Peyer's patch (tissue), 4 donors: ENCODE measurements at regions not wholly inside any gene's neighbourhood (a gene's known extent, or its start where the extent isn't known, plus 50 kb on each side); places are given as distances from the start of the nearest gene placed in this dataset.

ENCODE experiments used
- DNase-seq, 3 donors: peaks; one replicate each; pipeline ENCODE4 v3.0.0-alpha.2; 2017 to 2019
- H3K27ac ChIP-seq, 4 donors: fragments of 200-600 bp; sonication (generic); one replicate each; pipeline ENCODE4 v1.5.1; 2016 to 2019
- H3K27me3 ChIP-seq, 2 donors: fragments of 200-600 bp; sonication (generic); one replicate each; pipeline ENCODE4 v1.5.1; 2019
- H3K36me3 ChIP-seq, 3 donors: fragments of 200-600 bp; sonication (generic); one replicate each; pipeline ENCODE4 v1.5.1; 2016 to 2019
- H3K4me1 ChIP-seq, 4 donors: fragments of 200-600 bp; sonication (generic); one replicate each; pipeline ENCODE4 v1.5.1; 2016 to 2019
- H3K4me3 ChIP-seq, 4 donors: fragments of 200-600 bp; sonication (generic); 1 replicate in 3 of 4; 2 replicates in 1 of 4; pipeline ENCODE4 v1.5.1; 2016 to 2019; ENCODE audit warnings: mild to moderate bottlenecking in 1 of 4
- H3K9me3 ChIP-seq, 4 donors: fragments of 200-600 bp; sonication (generic); one replicate each; pipeline ENCODE4 v1.5.1; 2016 to 2019; ENCODE audit warnings: mild to moderate bottlenecking in 1 of 4
- CTCF ChIP-seq, 6 experiments: fragments of 450-650 bp in 4 of 6; fragments of 200-600 bp in 2 of 6; sonication (generic) in 1 of 6; IDR thresholded peaks; one replicate each; pipeline ENCODE4 v1.5.1; 2017 to 2019; ENCODE audit warnings: antibody characterized with exemption in 6 of 6, mild to moderate bottlenecking in 3 of 6, moderate library complexity in 1 of 6
- POLR2A ChIP-seq, 2 donors: fragments of 450-650 bp; IDR thresholded peaks; one replicate each; pipeline ENCODE4 v1.5.1; 2017; ENCODE audit warnings: antibody characterized with exemption in 2 of 2, mild to moderate bottlenecking in 2 of 2, moderate library complexity in 2 of 2

- Histone ChIP-seq H3K27ac (no peak overlapping the region), H3K4me3 (no peak overlapping the region), H3K27me3 (no peaks in the 10 kb centered on the region), H3K9me3 (no peaks in the 10 kb centered on the region), H3K4me1 (no peaks in the 10 kb centered on the region), H3K36me3 (no peaks in the 10 kb centered on the region)
- TF ChIP-seq CTCF (IDR thresholded peaks at IDR 0.05) (no peak), POLR2A (IDR thresholded peaks at IDR 0.05) (no peak)
- DNase-seq: no peak
Observed at GRCh38 chr5:129372025-129372424, 88.1 kb upstream of the ADAMTS19 start.

GRCh38 chr5:129377504-129377903, 82.6 kb upstream of the ADAMTS19 start:
- no peak overlapping the region for H3K4me3 ChIP-seq
- H3K9me3 ChIP-seq: no peaks in the 10 kb centered on the region
- no peak for TF ChIP-seq POLR2A (IDR thresholded peaks at IDR 0.05)
- no peak overlapping the region for H3K27ac ChIP-seq
- no peaks in the 10 kb centered on the region for H3K27me3 ChIP-seq
- H3K4me1 ChIP-seq: peaks cover 0 to 6% (median 0%) of the 10 kb centered on the region in 4 donors
- H3K36me3 ChIP-seq: no peaks in the 10 kb centered on the region
- peak in 1 of 3 donors; percentile 75 for DNase-seq

- no peaks in the 10 kb centered on the region for H3K36me3 ChIP-seq
- no peak for DNase-seq
- no peak overlapping the region for H3K4me3 ChIP-seq
- H3K4me1 ChIP-seq: peaks cover 0 to 6% (median 0%) of the 10 kb centered on the region in 4 donors
- H3K27me3 ChIP-seq: no peaks in the 10 kb centered on the region
- H3K27ac ChIP-seq: peak overlapping the region in 1 of 4 donors; percentile 17
- no peak for TF ChIP-seq CTCF (IDR thresholded peaks at IDR 0.05)
- no peak for TF ChIP-seq POLR2A (IDR thresholded peaks at IDR 0.05)
- no peaks in the 10 kb centered on the region for H3K9me3 ChIP-seq
Observed at GRCh38 chr5:129378961-129379360, 81.1 kb upstream of the ADAMTS19 start.

- TF ChIP-seq CTCF (IDR thresholded peaks at IDR 0.05) (no peak), POLR2A (IDR thresholded peaks at IDR 0.05) (no peak)
- peaks cover 0 to 6% (median 0%) of the 10 kb centered on the region in 4 donors for H3K4me1 ChIP-seq
- H3K9me3 ChIP-seq: no peaks in the 10 kb centered on the region
- no peak overlapping the region for H3K4me3 ChIP-seq
- H3K27me3 ChIP-seq: no peaks in the 10 kb centered on the region
- DNase-seq: no peak
- H3K36me3 ChIP-seq: no peaks in the 10 kb centered on the region
- peak overlapping the region in 1 of 4 donors; percentile 17 for H3K27ac ChIP-seq
Observed at GRCh38 chr5:129379406-129379805, 80.7 kb upstream of the ADAMTS19 start.

- Histone ChIP-seq H3K27me3 (no peaks in the 10 kb centered on the region), H3K4me3 (no peak overlapping the region), H3K27ac (no peak overlapping the region), H3K4me1 (peaks cover 0 to 5% (median 0%) of the 10 kb centered on the region in 4 donors), H3K36me3 (no peaks in the 10 kb centered on the region), H3K9me3 (no peaks in the 10 kb centered on the region)
- DNase-seq: no peak
- no peak for TF ChIP-seq POLR2A (IDR thresholded peaks at IDR 0.05)
- no peak for TF ChIP-seq CTCF (IDR thresholded peaks at IDR 0.05)
Observed at GRCh38 chr5:129382921-129383672, 77.0 kb upstream of the ADAMTS19 start.

GRCh38 chr5:129384193-129384592, 75.9 kb upstream of the ADAMTS19 start:
- H3K36me3 ChIP-seq: no peaks in the 10 kb centered on the region
- no peaks in the 10 kb centered on the region for H3K27me3 ChIP-seq
- no peak overlapping the region for H3K27ac ChIP-seq
- H3K4me1 ChIP-seq: peaks cover 0 to 3% (median 0%) of the 10 kb centered on the region in 4 donors
- DNase-seq: no peak
- no peaks in the 10 kb centered on the region for H3K9me3 ChIP-seq
- H3K4me3 ChIP-seq: no peak overlapping the region
- TF ChIP-seq CTCF (IDR thresholded peaks at IDR 0.05) (no peak), POLR2A (IDR thresholded peaks at IDR 0.05) (no peak)
